Gastroesophageal sphincter (tissue), 3 donors: ENCODE measurements at regions not wholly inside any gene's neighbourhood (a gene's known extent, or its start where the extent isn't known, plus 50 kb on each side); places are given as distances from the start of the nearest gene placed in this dataset.

Source experiments
- CTCF ChIP-seq, 4 experiments: fragments of 200-600 bp in 2 of 4; fragments of 450-650 bp in 2 of 4; sonication (generic) in 1 of 4; IDR thresholded peaks; one replicate each; pipeline ENCODE4 v1.5.1; 2017 to 2019; ENCODE audit warnings: antibody characterized with exemption in 4 of 4, mild to moderate bottlenecking in 2 of 4, moderate library complexity in 2 of 4
- POLR2AphosphoS5 ChIP-seq: sonication (generic); formaldehyde crosslinking; IDR thresholded peaks from one replicate; pipeline ENCODE4 v1.6.1; 2017; ENCODE audit warnings: antibody characterized with exemption

- TF ChIP-seq POLR2AphosphoS5 (no peak), CTCF (IDR thresholded peaks at IDR 0.05) (no peak)
These were observed 57.0 kb downstream of the PRR18 start for GRCh38 chr6:166251211-166251610.
